ENCODE measurements at regions not wholly inside any gene's neighbourhood (a gene's known extent, or its start where the extent isn't known, plus 50 kb on each side); places are given as distances from the start of the nearest gene placed in this dataset.
A peak's percentile ranks its signal among the peaks of the same experiment; 100 is the strongest.
"Not testable (repeated sequence)": the region's sequence is repeated elsewhere in the genome, so short reads cannot be mapped to it uniquely, and the experiment has no call there.

- DNase-seq: no peak
Observed at GRCh38 chr6:81228912-81229555, 523.4 kb downstream of the TENT5A start.

DNA sequence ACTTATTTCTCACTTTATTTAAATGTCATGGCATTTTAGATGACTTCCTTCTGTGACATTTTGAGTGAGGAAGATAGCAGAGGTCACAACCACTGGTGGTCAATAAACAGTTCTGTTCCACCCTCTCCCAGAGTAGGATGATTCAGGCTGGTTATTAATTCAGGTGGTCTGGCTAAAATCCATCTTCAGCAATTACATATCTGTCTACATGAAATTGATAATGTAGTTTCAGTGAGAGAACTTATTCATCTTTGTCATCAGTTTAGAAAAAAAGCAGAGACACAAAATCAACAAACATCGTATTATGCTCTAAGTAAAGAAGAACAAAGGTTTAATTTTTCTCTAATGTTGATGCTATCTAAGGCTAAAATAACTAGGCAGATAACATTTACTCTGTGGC, 525.5 kb downstream of the TENT5A start:
- DNase-seq: no peak

DNA sequence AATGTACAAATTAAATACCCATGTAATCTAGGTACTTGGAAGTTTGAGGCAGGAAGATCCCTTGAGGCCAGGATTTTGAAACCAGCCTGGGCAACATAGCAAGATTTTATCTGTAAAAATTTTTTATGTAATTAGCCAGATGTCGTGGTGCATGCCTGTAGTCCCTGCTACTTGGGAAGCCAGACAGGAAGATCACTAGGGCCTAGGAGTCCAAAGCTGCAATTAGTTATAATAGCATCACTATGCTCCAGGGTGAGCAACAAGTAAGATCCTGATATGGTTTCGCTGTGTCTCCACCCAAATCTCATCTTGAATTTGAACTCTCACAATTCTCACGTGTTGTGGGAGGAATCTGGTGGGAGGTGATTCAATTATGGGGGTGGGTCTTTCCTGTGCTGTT, 535.8 kb downstream of the TENT5A start:
- DNase-seq: no peak

DNA sequence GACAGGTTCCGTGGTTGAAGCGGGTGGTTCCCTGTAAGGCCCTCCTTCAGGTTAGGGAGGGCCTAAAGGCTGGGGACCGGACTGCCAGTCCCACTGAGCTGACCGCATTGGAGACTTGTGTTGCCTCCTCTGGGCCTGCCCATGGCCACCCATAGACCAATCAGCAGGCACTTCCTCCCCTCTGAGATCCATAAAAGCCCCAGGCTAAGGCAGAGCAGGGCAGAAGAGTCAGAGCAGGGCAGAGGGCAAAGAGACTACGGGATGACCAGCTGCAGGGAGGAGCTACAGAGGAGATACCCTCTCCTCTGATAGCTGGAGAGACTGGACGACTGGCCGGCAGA, 537.4 kb downstream of the TENT5A start:
- no peak for DNase-seq

DNA sequence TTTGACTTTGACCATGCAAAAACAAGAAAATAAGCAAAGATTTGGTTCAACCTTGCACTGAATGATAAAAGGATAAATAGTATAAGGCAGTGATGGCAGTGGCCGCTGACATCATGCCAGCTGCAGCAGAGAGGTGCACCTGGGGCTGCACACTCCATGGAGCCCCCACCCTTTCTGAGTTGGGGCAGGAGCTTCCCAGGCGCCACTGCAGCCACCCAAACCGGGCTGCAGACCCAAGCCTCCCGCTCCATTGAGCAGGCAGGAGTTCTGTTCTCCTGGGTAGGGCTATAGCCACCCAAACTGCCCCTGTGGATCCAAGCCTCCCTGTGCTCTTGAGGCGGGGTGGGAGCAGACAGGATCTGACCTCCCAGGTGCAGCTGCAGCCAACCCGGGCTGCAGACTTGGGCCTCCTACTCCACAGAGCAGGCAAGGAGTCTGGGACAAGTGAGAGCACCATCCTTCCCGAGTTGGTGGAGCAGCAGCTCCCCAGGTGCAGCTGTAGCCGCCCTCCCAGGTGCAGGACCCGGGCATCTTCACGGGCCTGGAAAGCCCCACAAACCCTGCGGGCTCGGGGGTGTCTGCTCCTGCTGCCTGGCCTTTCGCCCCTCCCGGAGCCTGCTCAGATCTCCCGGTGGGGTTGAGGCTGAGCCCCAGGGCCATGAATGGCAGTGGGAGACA, 537.9 kb downstream of the TENT5A start:
- no peak for DNase-seq

- no peak for DNase-seq
Observed at GRCh38 chr6:81204731-81205130, 547.8 kb downstream of the TENT5A start.

GRCh38 chr6:81194374-81194773, 558.1 kb downstream of the TENT5A start:
- DNase-seq: no peak

GRCh38 chr6:81172056-81172740, 580.3 kb downstream of the TENT5A start:
- DNase-seq: peak; percentile 13

GRCh38 chr6:81169166-81169565, 583.3 kb downstream of the TENT5A start:
- DNase-seq: peak; percentile 3

DNA sequence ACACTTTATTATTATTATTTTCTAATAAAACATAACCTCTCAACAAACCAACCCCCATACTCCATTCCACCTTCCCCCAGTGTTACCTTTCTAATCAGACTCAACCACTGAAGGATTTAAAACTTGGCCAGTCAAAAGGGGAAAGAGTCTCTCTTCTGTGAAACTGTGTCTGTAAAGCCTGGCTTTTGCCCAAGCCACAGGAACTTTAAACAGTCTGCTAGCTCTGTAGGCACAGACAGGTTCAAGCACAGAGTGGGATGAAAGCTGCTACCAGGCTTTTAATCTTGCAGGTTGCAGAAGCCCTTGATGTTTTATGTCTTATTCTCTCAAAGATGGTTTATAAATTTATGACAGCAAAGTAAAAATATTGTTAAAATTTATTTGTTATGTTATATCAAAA, 585.7 kb downstream of the TENT5A start:
- DNase-seq: no peak

DNA sequence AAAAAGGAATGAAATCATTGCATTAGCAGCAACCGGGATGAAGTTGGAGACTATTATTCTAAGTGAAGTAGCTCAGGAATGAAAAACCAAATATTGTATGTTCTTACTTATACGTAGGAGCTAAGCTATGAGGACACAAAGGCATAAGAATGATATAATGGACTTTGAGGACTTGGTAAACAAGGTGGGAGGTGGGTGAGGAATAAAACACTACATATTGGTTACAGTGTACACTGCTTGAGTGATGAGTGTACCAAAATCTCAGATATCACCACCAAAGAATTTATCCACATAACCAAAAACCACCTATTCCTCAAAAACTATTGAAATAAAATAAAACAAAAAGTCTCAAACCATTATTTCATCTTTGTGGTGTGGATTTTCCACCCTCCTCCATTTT, 593.5 kb downstream of the TENT5A start:
- no peak for DNase-seq

DNA sequence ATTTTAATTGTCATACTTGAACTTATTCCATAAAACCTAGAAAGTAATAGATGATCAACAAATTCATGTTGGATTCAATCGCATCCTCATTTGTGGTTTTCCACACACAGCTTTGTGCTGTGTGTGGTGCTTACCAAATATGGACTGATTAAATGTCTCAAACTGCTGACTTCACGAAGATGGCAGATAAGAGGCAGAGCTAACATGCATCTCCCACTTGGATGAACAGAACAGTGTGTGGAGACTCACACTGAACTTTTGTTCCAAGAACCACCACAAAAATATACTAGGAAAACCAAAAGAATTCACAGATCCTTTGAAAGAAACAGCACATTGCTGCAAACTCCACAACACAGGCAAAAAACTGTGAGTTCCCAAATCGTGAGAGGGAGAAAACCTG, 603.7 kb downstream of the TENT5A start:
- no peak for DNase-seq

GRCh38 chr6:81145506-81145905, 607.0 kb downstream of the TENT5A start:
- DNase-seq: no peak

GRCh38 chr6:81144346-81144745, 608.1 kb downstream of the TENT5A start:
- DNase-seq: no peak

- no peak for DNase-seq
Observed at GRCh38 chr6:81138236-81138635, 614.2 kb downstream of the TENT5A start.

DNA sequence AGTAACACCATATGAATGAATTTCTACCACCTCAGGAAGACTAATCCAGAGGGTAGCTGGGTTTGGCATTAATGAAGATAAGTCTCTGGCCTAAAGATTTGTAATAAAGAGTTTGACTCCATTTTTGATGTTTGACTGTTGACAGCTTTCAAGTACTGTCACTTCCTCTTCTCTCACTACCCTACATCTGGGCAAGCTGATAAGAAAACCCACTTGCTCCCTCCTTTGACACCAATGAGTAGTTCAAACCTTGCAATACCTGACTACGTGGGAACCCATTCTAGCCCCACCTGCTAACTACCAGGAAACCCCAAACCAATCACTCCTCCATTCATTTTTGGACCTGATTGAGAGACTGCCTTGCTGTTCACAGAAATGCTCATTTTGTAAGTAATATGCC, 621.5 kb downstream of the TENT5A start:
- no peak for DNase-seq

- no peak for DNase-seq
Observed at GRCh38 chr6:81130061-81130460, 622.4 kb downstream of the TENT5A start.

- DNase-seq: no peak
Observed at GRCh38 chr6:81128671-81129070, 623.8 kb downstream of the TENT5A start.

- no peak for DNase-seq
Observed at GRCh38 chr6:81126150-81126549, 626.3 kb downstream of the TENT5A start.

DNA sequence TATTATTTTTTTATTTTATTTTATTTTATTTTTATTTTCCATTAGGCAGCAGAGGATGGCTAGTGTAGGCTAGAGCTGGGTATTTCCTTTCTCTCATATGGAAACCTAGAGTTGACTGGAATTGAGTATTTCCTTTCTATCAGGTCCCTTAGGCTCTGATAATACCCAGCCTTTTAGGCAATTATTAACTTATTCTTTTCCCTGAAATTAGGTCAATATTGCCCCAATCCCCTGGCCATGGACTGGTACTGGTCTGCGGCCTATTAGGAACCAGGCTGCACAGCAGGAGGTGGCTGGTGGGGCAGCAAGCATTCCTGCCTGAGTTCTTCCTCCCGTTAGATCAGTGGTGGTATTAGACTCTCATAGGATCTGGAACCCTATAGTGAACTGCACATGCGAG, 632.2 kb downstream of the TENT5A start:
- DNase-seq: no peak

DNA sequence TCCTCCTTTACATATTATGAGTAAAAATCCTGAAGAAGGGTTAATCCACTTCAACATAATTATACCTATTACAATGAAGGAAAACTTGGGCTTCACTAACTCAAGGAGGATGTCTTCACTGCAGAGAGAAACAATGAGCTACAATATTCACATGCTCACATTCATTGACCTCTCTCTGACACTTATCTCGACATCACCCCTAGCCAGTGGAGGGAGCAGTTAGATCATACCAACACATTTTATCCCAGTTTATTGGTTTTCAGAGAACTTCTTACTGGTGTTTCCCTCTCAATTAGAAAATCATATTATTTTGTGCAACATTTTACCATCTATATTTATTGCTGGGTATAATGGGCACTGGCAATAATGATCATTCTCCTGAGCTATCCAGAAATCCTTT, 646.5 kb downstream of the TENT5A start:
- no peak for DNase-seq

GRCh38 chr6:81098109-81098814, 654.2 kb downstream of the TENT5A start:
- DNase-seq: no peak

- not testable (repeated sequence) for DNase-seq
Observed at GRCh38 chr6:81096464-81096863, 656.0 kb downstream of the TENT5A start.

- DNase-seq: no peak
Observed at GRCh38 chr6:81093051-81093450, 659.4 kb downstream of the TENT5A start.
